DMS153 (cell line): ENCODE measurements at regions not wholly inside any gene's neighbourhood (a gene's known extent, or its start where the extent isn't known, plus 50 kb on each side); places are given as distances from the start of the nearest gene placed in this dataset.
"Not testable (repeated sequence)": the region's sequence is repeated elsewhere in the genome, so short reads cannot be mapped to it uniquely, and the experiment has no call there.

Source experiments
- DNase-seq: peaks from one replicate; lab custom pipeline; 2025; lab: John Stamatoyannopoulos, UW

GRCh38 chr6:121595646-121596045 lies 160.2 kb downstream of the GJA1 start:
- no peak for DNase-seq

GRCh38 chr6:121596441-121596840 lies 161.0 kb downstream of the GJA1 start:
- DNase-seq = no peak

GRCh38 chr6:121597654-121598053 lies 162.2 kb downstream of the GJA1 start:
- no peak for DNase-seq

GRCh38 chr6:121599331-121599730 lies 163.9 kb downstream of the GJA1 start:
- DNase-seq = not testable (repeated sequence)

- DNase-seq = no peak
These were observed 165.1 kb downstream of the GJA1 start for GRCh38 chr6:121600389-121601168.

- no peak for DNase-seq
These were observed 168.0 kb downstream of the GJA1 start for GRCh38 chr6:121603486-121603885.

GRCh38 chr6:121607721-121608120 lies 172.3 kb downstream of the GJA1 start:
- no peak for DNase-seq

- DNase-seq = no peak
These were observed 172.8 kb downstream of the GJA1 start for GRCh38 chr6:121608270-121608669.

- DNase-seq = no peak
These were observed 173.8 kb downstream of the GJA1 start for GRCh38 chr6:121609281-121609680.

- no peak for DNase-seq
These were observed 177.5 kb downstream of the GJA1 start for GRCh38 chr6:121612927-121613326.

- no peak for DNase-seq
These were observed 178.7 kb downstream of the GJA1 start for GRCh38 chr6:121614115-121614514.

- no peak for DNase-seq
These were observed 180.0 kb downstream of the GJA1 start for GRCh38 chr6:121615493-121615892.

- DNase-seq = no peak
These were observed 181.0 kb downstream of the GJA1 start for GRCh38 chr6:121616406-121616805.

- DNase-seq = no peak
These were observed 181.9 kb downstream of the GJA1 start for GRCh38 chr6:121617388-121617787.

- no peak for DNase-seq
These were observed 183.6 kb downstream of the GJA1 start for GRCh38 chr6:121619013-121619412.

GRCh38 chr6:121619987-121620740 lies 184.7 kb downstream of the GJA1 start:
- DNase-seq = no peak

- DNase-seq = no peak
These were observed 192.3 kb downstream of the GJA1 start for GRCh38 chr6:121627761-121628160.

- no peak for DNase-seq
These were observed 195.3 kb downstream of the GJA1 start for GRCh38 chr6:121630716-121631115.

- not testable (repeated sequence) for DNase-seq
These were observed 196.3 kb downstream of the GJA1 start for GRCh38 chr6:121631752-121632151.

GRCh38 chr6:121633309-121633708 lies 197.9 kb downstream of the GJA1 start:
- no peak for DNase-seq

- not testable (repeated sequence) for DNase-seq
These were observed 199.1 kb downstream of the GJA1 start for GRCh38 chr6:121634586-121634985.

GRCh38 chr6:121635355-121635754 lies 199.9 kb downstream of the GJA1 start:
- DNase-seq = no peak

- DNase-seq = not testable (repeated sequence)
These were observed 200.8 kb downstream of the GJA1 start for GRCh38 chr6:121636217-121636616.
